NCI-H2196 (cell line): ENCODE measurements at regions not wholly inside any gene's neighbourhood (a gene's known extent, or its start where the extent isn't known, plus 50 kb on each side); places are given as distances from the start of the nearest gene placed in this dataset.
A peak's percentile ranks its signal among the peaks of the same experiment; 100 is the strongest.

Source experiments
- DNase-seq: peaks from one replicate; lab custom pipeline; 2025; ENCODE audit not compliant: unreplicated experiment; lab: John Stamatoyannopoulos, UW

- DNase-seq = no peak
These were observed 240.2 kb upstream of the CSF3R start for GRCh38 chr1:36722871-36723270.

GRCh38 chr1:36721261-36721660 is 238.5 kb upstream of the CSF3R start:
- no peak for DNase-seq

GRCh38 chr1:36717431-36717830 is 234.7 kb upstream of the CSF3R start:
- DNase-seq = no peak

GRCh38 chr1:36715797-36716196 is 233.1 kb upstream of the CSF3R start:
- DNase-seq = no peak

- DNase-seq = no peak
These were observed 231.6 kb upstream of the CSF3R start for GRCh38 chr1:36714301-36714700.

GRCh38 chr1:36711480-36711879 is 228.8 kb upstream of the CSF3R start:
- no peak for DNase-seq

GRCh38 chr1:36710951-36711350 is 228.2 kb upstream of the CSF3R start:
- no peak for DNase-seq

GRCh38 chr1:36709869-36710481 is 227.3 kb upstream of the CSF3R start:
- DNase-seq = no peak

GRCh38 chr1:36708587-36708986 is 225.9 kb upstream of the CSF3R start:
- DNase-seq = no peak

GRCh38 chr1:36707221-36707620 is 224.5 kb upstream of the CSF3R start:
- no peak for DNase-seq

GRCh38 chr1:36706416-36706815 is 223.7 kb upstream of the CSF3R start:
- DNase-seq = no peak

- peak; percentile 12 for DNase-seq
These were observed 222.9 kb upstream of the CSF3R start for GRCh38 chr1:36705629-36706028.

- DNase-seq = peak; percentile 87
These were observed 221.0 kb upstream of the CSF3R start for GRCh38 chr1:36703526-36704208.

GRCh38 chr1:36702963-36703362 is 220.2 kb upstream of the CSF3R start:
- DNase-seq = no peak

- no peak for DNase-seq
These were observed 216.6 kb upstream of the CSF3R start for GRCh38 chr1:36699113-36699911.

- DNase-seq = no peak
These were observed 215.3 kb upstream of the CSF3R start for GRCh38 chr1:36697836-36698605.

GRCh38 chr1:36696261-36696940 is 213.7 kb upstream of the CSF3R start:
- no peak for DNase-seq

- no peak for DNase-seq
These were observed 210.9 kb upstream of the CSF3R start for GRCh38 chr1:36693603-36694002.

GRCh38 chr1:36693161-36693525 is 210.4 kb upstream of the CSF3R start:
- DNase-seq = no peak

GRCh38 chr1:36692465-36693160 is 209.9 kb upstream of the CSF3R start:
- no peak for DNase-seq
